GM12874 (cell line): ENCODE measurements at regions not wholly inside any gene's neighbourhood (a gene's known extent, or its start where the extent isn't known, plus 50 kb on each side); places are given as distances from the start of the nearest gene placed in this dataset.

ENCODE experiments used
- CTCF ChIP-seq: IDR thresholded peaks from 2 replicates; pipeline ENCODE4 v1.5.1; 2011; ENCODE audit warnings: low read depth, mild to moderate bottlenecking, control low read depth, low read length, moderate library complexity; ENCODE audit not compliant: insufficient read depth

- no peak for TF ChIP-seq CTCF
Observed at GRCh38 chrY:8582277-8582850, 754.9 kb upstream of the TSPY4 start.

- no peak for TF ChIP-seq CTCF
Observed at GRCh38 chrY:8583191-8583590, 754.1 kb upstream of the TSPY4 start.

GRCh38 chrY:8590641-8591040 lies 746.6 kb upstream of the TSPY4 start:
- TF ChIP-seq CTCF = no peak

GRCh38 chrY:8591821-8592516 lies 745.3 kb upstream of the TSPY4 start:
- TF ChIP-seq CTCF = no peak

- TF ChIP-seq CTCF = no peak
Observed at GRCh38 chrY:8594657-8595056, 742.6 kb upstream of the TSPY4 start.

GRCh38 chrY:8599141-8599540 lies 738.1 kb upstream of the TSPY4 start:
- no peak for TF ChIP-seq CTCF

- TF ChIP-seq CTCF = no peak
Observed at GRCh38 chrY:8610620-8611019, 726.6 kb upstream of the TSPY4 start.
